H1 (cell line): ENCODE measurements at regions not wholly inside any gene's neighbourhood (a gene's known extent, or its start where the extent isn't known, plus 50 kb on each side); places are given as distances from the start of the nearest gene placed in this dataset.

Source experiments
- CTCF ChIA-PET: fragments of 300-600 bp; sonication (Branson Sonifier 250); formaldehyde crosslinking; loops from one replicate; lab custom pipeline; 2021; ENCODE audit not compliant: partially characterized antibody; lab: Charles Lee
- POLR2A ChIA-PET: fragments of 300-600 bp; sonication (Branson Sonifier 250); formaldehyde crosslinking; loops from one replicate; lab custom pipeline; 2021; ENCODE audit warnings: inconsistent platforms; ENCODE audit not compliant: partially characterized antibody; lab: Charles Lee
- DNase-seq, 2 experiments: peaks; one replicate each; pipeline versions ENCODE4 v3.0.0 to v3.0.0-alpha.2; 2010 to 2022; ENCODE audit warnings: low spot score in 2 of 2, low read depth in 1 of 2, mixed read lengths in 1 of 2
- FAIRE-seq: peaks from 2 replicates; lab custom pipeline; 2011; peaks lifted over from hg19 to GRCh38; lab: Jason Lieb, UNC
- H2AFZ ChIP-seq: 2 replicates; pipeline ENCODE4 v1.8.1; 2012; ENCODE audit warnings: low read length, inconsistent platforms
- H2AK5ac ChIP-seq: 2 replicates; pipeline ENCODE4 v1.6.1; 2013; ENCODE audit warnings: low read depth, low read length
- H2BK120ac ChIP-seq: replicated peaks from 2 replicates; pipeline ENCODE3; 2013; ENCODE audit warnings: low read depth, low read length, inconsistent platforms
- H2BK12ac ChIP-seq: 2 replicates; pipeline ENCODE4 v1.6.1; 2013; ENCODE audit warnings: low read depth, low read length
- H2BK15ac ChIP-seq: 2 replicates; pipeline ENCODE4 v1.6.1; 2013; ENCODE audit warnings: low read length
- H2BK20ac ChIP-seq: 2 replicates; pipeline ENCODE4 v1.6.1; 2013; ENCODE audit warnings: low read length
- H2BK5ac ChIP-seq: 2 replicates; pipeline ENCODE4 v1.6.1; 2013; ENCODE audit warnings: low read depth, low read length
- H3K14ac ChIP-seq: 2 replicates; pipeline ENCODE4 v1.6.1; 2013; ENCODE audit warnings: inconsistent platforms; ENCODE audit not compliant: insufficient read length
- H3K18ac ChIP-seq: 2 replicates; pipeline ENCODE4 v1.6.1; 2013; ENCODE audit warnings: low read length; ENCODE audit errors: extremely low read depth
- H3K23ac ChIP-seq: 2 replicates; pipeline ENCODE4 v1.6.1; 2013; ENCODE audit warnings: inconsistent platforms; ENCODE audit not compliant: insufficient read length
- H3K23me2 ChIP-seq: 2 replicates; pipeline ENCODE4 v1.6.1; 2013; ENCODE audit warnings: low read depth, low read length
- H3K27ac ChIP-seq: 2 replicates; pipeline ENCODE4 v1.6.1; 2011; ENCODE audit warnings: low read depth, low read length, inconsistent platforms
- H3K27me3 ChIP-seq, 4 experiments: replicated peaks in 1 of 4; 1 replicate in 1 of 4; 2 replicates in 3 of 4; pipeline versions ENCODE4 v1.6.1 to v1.8.1; 2011 to 2013; ENCODE audit warnings: low read length in 3 of 4, mild to moderate bottlenecking in 3 of 4, inconsistent platforms in 2 of 4, mixed read lengths in 2 of 4, moderate library complexity in 1 of 4; ENCODE audit not compliant: control insufficient read depth in 3 of 4, insufficient read depth in 3 of 4; ENCODE audit errors: extremely low read depth in 1 of 4
- H3K36me3 ChIP-seq, 4 experiments: 2 replicates each; pipeline versions ENCODE4 v1.6.1 to v1.8.1; 2011 to 2013; ENCODE audit warnings: mild to moderate bottlenecking in 4 of 4, low read length in 3 of 4, moderate library complexity in 2 of 4, control low read depth in 1 of 4, inconsistent platforms in 1 of 4; ENCODE audit not compliant: insufficient read depth in 4 of 4, control insufficient read depth in 2 of 4
- H3K4ac ChIP-seq: replicated peaks from 2 replicates; pipeline ENCODE3; 2013; ENCODE audit warnings: low read length, low read depth, mixed read lengths, inconsistent platforms; ENCODE audit not compliant: insufficient read length
- H3K4me1 ChIP-seq, 4 experiments: replicated peaks in 1 of 4; 1 replicate in 1 of 4; 2 replicates in 3 of 4; pipeline versions ENCODE4 v1.6.1 to v1.8.1; 2011 to 2013; ENCODE audit warnings: low read length in 3 of 4, inconsistent platforms in 2 of 4, mixed read lengths in 1 of 4; ENCODE audit not compliant: insufficient read depth in 4 of 4, control insufficient read depth in 3 of 4
- H3K4me2 ChIP-seq, 2 experiments: 2 replicates each; pipeline versions ENCODE4 v1.6.1 to v1.8.1; 2011 to 2013; ENCODE audit warnings: low read depth in 2 of 2, low read length in 2 of 2, control low read depth in 1 of 2, inconsistent platforms in 1 of 2, mild to moderate bottlenecking in 1 of 2; ENCODE audit not compliant: insufficient read depth in 1 of 2
- H3K4me3 ChIP-seq, 4 experiments: fragments of 200-600, 300-600 bp in 1 of 4; sonication (generic), shearing (Covaris generic), sonication (Bioruptor Twin) in 1 of 4; 2 replicates each; pipeline versions ENCODE4 v1.5.1 to v1.8.1; 2011 to 2016; ENCODE audit warnings: low read length in 4 of 4, low read depth in 3 of 4, control low read depth in 2 of 4, inconsistent platforms in 2 of 4, mild to moderate bottlenecking in 2 of 4, mixed read lengths in 1 of 4, moderate library complexity in 1 of 4; ENCODE audit not compliant: insufficient read depth in 2 of 4; ENCODE audit errors: extremely low read depth in 1 of 4
- H3K56ac ChIP-seq: replicated peaks from 2 replicates; pipeline ENCODE3; 2013; ENCODE audit warnings: low read depth, mild to moderate bottlenecking, mixed read lengths, low read length, inconsistent platforms; ENCODE audit not compliant: insufficient read length
- H3K79me1 ChIP-seq: 2 replicates; pipeline ENCODE4 v1.6.1; 2013; ENCODE audit warnings: low read depth, low read length, control low read depth
- H3K79me2 ChIP-seq, 2 experiments: 2 replicates each; pipeline versions ENCODE4 v1.6.1 to v1.8.1; 2012 to 2013; ENCODE audit warnings: low read length in 2 of 2, mild to moderate bottlenecking in 2 of 2, inconsistent platforms in 1 of 2; ENCODE audit not compliant: insufficient read depth in 2 of 2, control insufficient read depth in 1 of 2
- H3K9ac ChIP-seq, 4 experiments: replicated peaks in 1 of 4; 1 replicate in 1 of 4; 2 replicates in 3 of 4; pipeline versions ENCODE4 v1.6.1 to v1.8.1; 2011 to 2013; ENCODE audit warnings: low read depth in 3 of 4, low read length in 3 of 4, control low read depth in 2 of 4, mild to moderate bottlenecking in 2 of 4, moderate library complexity in 2 of 4, inconsistent platforms in 1 of 4; ENCODE audit errors: extremely low read depth in 1 of 4
- H3K9me3 ChIP-seq, 2 experiments: 2 replicates each; pipeline versions ENCODE4 v1.6.1 to v1.8.1; 2012 to 2013; ENCODE audit warnings: mild to moderate bottlenecking in 2 of 2, moderate library complexity in 2 of 2, control low read depth in 1 of 2, inconsistent platforms in 1 of 2, low read depth in 1 of 2, low read length in 1 of 2, mixed read lengths in 1 of 2; ENCODE audit not compliant: insufficient read depth in 2 of 2
- H4K20me1 ChIP-seq, 2 experiments: replicated peaks in 1 of 2; 2 replicates each; pipeline versions ENCODE3 to v1.8.1; 2011 to 2013; ENCODE audit warnings: inconsistent platforms in 2 of 2, low read length in 2 of 2, mild to moderate bottlenecking in 1 of 2; ENCODE audit not compliant: insufficient read depth in 2 of 2, control insufficient read depth in 1 of 2
- H4K5ac ChIP-seq: 2 replicates; pipeline ENCODE4 v1.6.1; 2013; ENCODE audit warnings: low read length, low read depth, mixed read lengths, inconsistent platforms; ENCODE audit not compliant: insufficient read length
- H4K8ac ChIP-seq: 2 replicates; pipeline ENCODE4 v1.8.0; 2013; ENCODE audit warnings: mild to moderate bottlenecking, moderate library complexity, low read length, inconsistent platforms; ENCODE audit not compliant: insufficient read depth; ENCODE audit errors: extremely low read depth
- H4K91ac ChIP-seq: replicated peaks from 2 replicates; pipeline ENCODE3; 2013; ENCODE audit warnings: low read length, mixed read lengths, inconsistent platforms; ENCODE audit not compliant: insufficient read length
- ATF2 ChIP-seq: IDR thresholded peaks from 2 replicates; pipeline ENCODE4 v1.6.1; 2012; ENCODE audit warnings: low read length, inconsistent platforms
- CEBPB ChIP-seq: IDR thresholded peaks from 2 replicates; pipeline ENCODE4 v1.6.1; 2012; ENCODE audit warnings: low read depth, low read length
- CHD2 ChIP-seq: IDR thresholded peaks from 2 replicates; pipeline ENCODE4 v1.6.1; 2012; ENCODE audit warnings: low read length, improper control_type of control experiment
- CREB1 ChIP-seq: IDR thresholded peaks from 2 replicates; pipeline ENCODE4 v1.6.1; 2012; ENCODE audit warnings: inconsistent platforms
- FOSL1 ChIP-seq: IDR thresholded peaks from 2 replicates; pipeline ENCODE4 v1.6.1; 2011; ENCODE audit warnings: mild to moderate bottlenecking, low read depth, low read length, moderate library complexity; ENCODE audit not compliant: insufficient read depth
- HDAC2 ChIP-seq, 2 experiments: fragments of 300-600 bp in 1 of 2; sonication (generic) in 1 of 2; IDR thresholded peaks; 2 replicates each; pipeline ENCODE4 v1.6.1; 2011 to 2012; ENCODE audit warnings: low read depth in 2 of 2, low read length in 2 of 2, mild to moderate bottlenecking in 2 of 2, moderate library complexity in 2 of 2, borderline replicate concordance in 1 of 2, inconsistent platforms in 1 of 2
- NANOG ChIP-seq: IDR thresholded peaks from 2 replicates; pipeline ENCODE4 v1.6.1; 2011; ENCODE audit warnings: low read length, low read depth, mild to moderate bottlenecking, inconsistent platforms; ENCODE audit not compliant: insufficient read depth, poor library complexity, severe bottlenecking
- RFX5 ChIP-seq: IDR thresholded peaks from 2 replicates; pipeline ENCODE4 v1.6.1; 2011; ENCODE audit warnings: low read depth, low read length, improper control_type of control experiment, borderline replicate concordance
- SP4 ChIP-seq: IDR thresholded peaks from 2 replicates; pipeline ENCODE4 v1.6.1; 2012; ENCODE audit warnings: low read length, inconsistent platforms
- TAF1 ChIP-seq: IDR thresholded peaks from 2 replicates; pipeline ENCODE4 v1.6.1; 2011; ENCODE audit warnings: mild to moderate bottlenecking, low read depth, low read length
- WGBS, 2 experiments: shearing (Covaris generic) in 1 of 2; methylation state at CpG; one replicate each; pipeline versions ENCODE4 v1.1.6 to v1.1.7; 2013 to 2015; ENCODE audit warnings: low lambda C conversion rate in 2 of 2, mixed read lengths in 2 of 2, inconsistent platforms in 1 of 2, low coverage in 1 of 2, missing lambda C conversion rate in 1 of 2; ENCODE audit not compliant: insufficient replicate concordance in 2 of 2, insufficient coverage in 1 of 2, insufficient read length in 1 of 2; ENCODE audit errors: extremely low coverage in 1 of 2, missing lambda C conversion rate in 1 of 2; 5-methylcytosine and 5-hydroxymethylcytosine counted together

- Histone ChIP-seq H3K23me2 (no peaks in the 10 kb centered on the region), H3K79me1 (no peaks in the 10 kb centered on the region), H4K20me1 (no peaks in the 10 kb centered on the region), H3K27me3 (no peaks in the 10 kb centered on the region), H2BK12ac (no peak overlapping the region), H4K8ac (no peak overlapping the region), H3K27ac (no peak overlapping the region), H4K91ac (no peak overlapping the region), H3K18ac (no peak overlapping the region), H3K14ac (no peak overlapping the region), H3K79me2 (0 out of 4 replicates have a peak, but pooled peaks cover 0 to 4% of the 10 kb centered on the region in 2 experiments), H2BK120ac (no peak overlapping the region), H3K9ac (no peak overlapping the region; a peak in 1 of 7 replicates), H3K4me2 (no peak overlapping the region), H3K4me1 (no peaks in the 10 kb centered on the region), H3K23ac (no peak overlapping the region), H3K9me3 (peaks cover 9 to 12% of the 10 kb centered on the region in 2 experiments; a peak in 3 of 4 replicates), H2BK15ac (no peak overlapping the region), H2AK5ac (no peak overlapping the region), H2BK20ac (no peak overlapping the region), H2AFZ (no peak overlapping the region), H3K4me3 (no peak overlapping the region), H3K4ac (no peak overlapping the region), H3K56ac (no peak overlapping the region), H3K36me3 (no peaks in the 10 kb centered on the region), H2BK5ac (no peak overlapping the region; the same call in 1 of the 2 replicates), H4K5ac (no peak overlapping the region)
- ChIA-PET CTCF (interaction anchor here (1.6 to 2.4 kb wide), 2 partner anchors 10 to 13 kb away, joined by 4 to 12 read pairs; no protein-coding TSS in a partner anchor), POLR2A (no interaction called here)
- FAIRE-seq = no peak
- DNase-seq = no peak
- WGBS, 2 experiments = 89% methylated on average over 12 of the region's 15 CpGs; no CpG with 5 or more reads in 1 of the 2 experiments
- TF ChIP-seq CEBPB (no peak), CREB1 (no peak), NANOG (no peak), HDAC2 (IDR thresholded peaks at IDR 0.05; ENCODE audit: borderline replicate concordance in 1 of 2, low read depth in 2 of 2, low read length in 2 of 2) (no peak), CHD2 (no peak), ATF2 (no peak), SP4 (no peak), FOSL1 (no peak), RFX5 (no peak), TAF1 (no peak)
These were observed 1151.2 kb downstream of the BRD1 start for GRCh38 chr22:48676266-48677167.
